Calu3 (cell line): ENCODE measurements at regions not wholly inside any gene's neighbourhood (a gene's known extent, or its start where the extent isn't known, plus 50 kb on each side); places are given as distances from the start of the nearest gene placed in this dataset.
A peak's percentile ranks its signal among the peaks of the same experiment; 100 is the strongest.

Experiments used
- BruUV-seq: library from RNA; stranded (reverse); fragments of 400-500 nt; replicated peaks from 2 replicates; lab custom pipeline; 2021; lab: Mats Ljungman, UMichigan
- CTCF ChIA-PET: fragments of 300-600 bp; sonication (Branson Sonifier 250); formaldehyde crosslinking; loops from one replicate; lab custom pipeline; 2022; ENCODE audit warnings: antibody characterized with exemption; lab: Charles Lee
- DNase-seq: peaks from one replicate; pipeline ENCODE4 v3.0.0; 2022
- H3K27ac Mint-ChIP-seq: one replicate; pipeline ENCODE4 v1.8.0; 2022; ENCODE audit warnings: mixed read lengths; ENCODE audit not compliant: unreplicated experiment
- H3K27me3 Mint-ChIP-seq: one replicate; pipeline ENCODE4 v1.8.0; 2022; ENCODE audit warnings: mixed read lengths; ENCODE audit not compliant: unreplicated experiment
- H3K36me3 Mint-ChIP-seq: one replicate; pipeline ENCODE4 v1.8.0; 2022; ENCODE audit warnings: mild to moderate bottlenecking, moderate library complexity, mixed read lengths; ENCODE audit not compliant: insufficient read depth, unreplicated experiment
- H3K4me1 Mint-ChIP-seq: one replicate; pipeline ENCODE4 v1.8.0; 2022; ENCODE audit warnings: mild to moderate bottlenecking, low read depth, mixed read lengths; ENCODE audit not compliant: unreplicated experiment
- H3K4me3 Mint-ChIP-seq: one replicate; pipeline ENCODE4 v1.8.0; 2022; ENCODE audit warnings: mild to moderate bottlenecking, low read depth, moderate library complexity, mixed read lengths; ENCODE audit not compliant: unreplicated experiment
- H3K9me3 Mint-ChIP-seq: one replicate; pipeline ENCODE4 v1.8.0; 2022; ENCODE audit warnings: low read depth, mixed read lengths; ENCODE audit not compliant: unreplicated experiment
- intact Hi-C: fragments of 100-400 bp; cut with micrococcal nuclease; formaldehyde crosslinking; loops from one replicate; pipeline ENCODE4 v1.10.0; 2022; ENCODE audit not compliant: unreplicated experiment
- TF ChIP-seq, protein P1 (sequence below): fragments of 200-600 bp; IDR thresholded peaks from one replicate; pipeline ENCODE4 v1.8.0; 2022; ENCODE audit warnings: antibody characterized with exemption; ENCODE audit not compliant: unreplicated experiment

DNA sequence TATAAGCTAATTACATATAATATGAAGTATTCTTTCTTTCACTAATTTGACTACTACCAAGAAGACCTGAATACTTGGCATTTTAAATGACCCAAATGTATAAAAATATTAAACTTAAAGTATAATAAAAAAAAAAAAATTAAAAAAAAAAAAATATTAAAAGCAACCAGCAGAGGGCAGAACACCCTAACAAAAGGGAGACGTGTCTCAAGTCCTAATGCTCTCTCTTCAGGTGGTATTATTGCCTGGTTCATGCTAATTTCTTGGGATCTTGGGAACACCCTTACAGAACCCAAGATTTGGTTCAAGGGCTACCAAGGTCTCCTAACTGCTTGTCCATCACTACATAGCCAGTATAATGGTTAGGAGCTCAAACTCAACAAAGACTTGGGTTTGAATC, 754.8 kb downstream of the RAB28 start:
- Mint-ChIP-seq H3K4me3 (no peak overlapping the region), H3K9me3 (no peaks in the 10 kb centered on the region), H3K36me3 (no peaks in the 10 kb centered on the region), H3K27me3 (peaks cover 15% of the 10 kb centered on the region), H3K27ac (no peak overlapping the region), H3K4me1 (no peaks in the 10 kb centered on the region)
- CTCF ChIA-PET, result no interaction called here
- no TSS peak for BruUV-seq
- intact Hi-C loops, result loop anchor here (2.0 to 10.0 kb wide), 2 partner anchors 115 to 819 kb away; no protein-coding TSS in a partner anchor
- TF ChIP-seq, protein P1, sequence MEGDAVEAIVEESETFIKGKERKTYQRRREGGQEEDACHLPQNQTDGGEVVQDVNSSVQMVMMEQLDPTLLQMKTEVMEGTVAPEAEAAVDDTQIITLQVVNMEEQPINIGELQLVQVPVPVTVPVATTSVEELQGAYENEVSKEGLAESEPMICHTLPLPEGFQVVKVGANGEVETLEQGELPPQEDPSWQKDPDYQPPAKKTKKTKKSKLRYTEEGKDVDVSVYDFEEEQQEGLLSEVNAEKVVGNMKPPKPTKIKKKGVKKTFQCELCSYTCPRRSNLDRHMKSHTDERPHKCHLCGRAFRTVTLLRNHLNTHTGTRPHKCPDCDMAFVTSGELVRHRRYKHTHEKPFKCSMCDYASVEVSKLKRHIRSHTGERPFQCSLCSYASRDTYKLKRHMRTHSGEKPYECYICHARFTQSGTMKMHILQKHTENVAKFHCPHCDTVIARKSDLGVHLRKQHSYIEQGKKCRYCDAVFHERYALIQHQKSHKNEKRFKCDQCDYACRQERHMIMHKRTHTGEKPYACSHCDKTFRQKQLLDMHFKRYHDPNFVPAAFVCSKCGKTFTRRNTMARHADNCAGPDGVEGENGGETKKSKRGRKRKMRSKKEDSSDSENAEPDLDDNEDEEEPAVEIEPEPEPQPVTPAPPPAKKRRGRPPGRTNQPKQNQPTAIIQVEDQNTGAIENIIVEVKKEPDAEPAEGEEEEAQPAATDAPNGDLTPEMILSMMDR, result no peak
- DNase-seq, result no peak

DNA sequence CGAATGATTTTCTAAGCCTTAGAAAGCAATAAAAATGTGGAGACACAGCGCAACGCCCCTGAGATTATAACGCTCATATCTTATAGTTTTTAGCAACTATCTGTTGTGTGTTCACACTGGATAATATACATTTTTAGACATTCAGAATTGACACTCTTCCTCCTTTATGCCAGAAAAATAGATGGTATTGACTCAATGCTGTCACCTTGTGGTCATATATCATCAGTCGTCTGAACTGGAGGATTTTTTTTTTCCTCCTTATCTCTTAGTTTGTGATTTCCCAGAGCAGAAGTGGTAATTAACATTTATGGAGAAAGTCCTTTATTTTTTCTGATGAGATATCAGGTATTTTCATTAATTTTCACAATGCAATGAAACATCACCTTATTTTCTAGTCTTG, 759.6 kb downstream of the RAB28 start:
- H3K36me3 Mint-ChIP-seq, result no peaks in the 10 kb centered on the region
- BruUV-seq, result no TSS peak
- CTCF ChIA-PET, result interaction anchor here (0.8 kb wide), 1 partner anchor 835 kb away, joined by 3 read pairs; no protein-coding TSS in a partner anchor
- no peaks in the 10 kb centered on the region for H3K9me3 Mint-ChIP-seq
- no peak for DNase-seq
- no peak overlapping the region for H3K27ac Mint-ChIP-seq
- intact Hi-C loops, result loop anchor here (1.0 to 10.0 kb wide), 2 partner anchors 45 to 120 kb away; no protein-coding TSS in a partner anchor
- H3K27me3 Mint-ChIP-seq, result no peaks in the 10 kb centered on the region
- TF ChIP-seq, protein P1, result no peak
- H3K4me1 Mint-ChIP-seq, result no peaks in the 10 kb centered on the region
- H3K4me3 Mint-ChIP-seq, result no peak overlapping the region

DNA sequence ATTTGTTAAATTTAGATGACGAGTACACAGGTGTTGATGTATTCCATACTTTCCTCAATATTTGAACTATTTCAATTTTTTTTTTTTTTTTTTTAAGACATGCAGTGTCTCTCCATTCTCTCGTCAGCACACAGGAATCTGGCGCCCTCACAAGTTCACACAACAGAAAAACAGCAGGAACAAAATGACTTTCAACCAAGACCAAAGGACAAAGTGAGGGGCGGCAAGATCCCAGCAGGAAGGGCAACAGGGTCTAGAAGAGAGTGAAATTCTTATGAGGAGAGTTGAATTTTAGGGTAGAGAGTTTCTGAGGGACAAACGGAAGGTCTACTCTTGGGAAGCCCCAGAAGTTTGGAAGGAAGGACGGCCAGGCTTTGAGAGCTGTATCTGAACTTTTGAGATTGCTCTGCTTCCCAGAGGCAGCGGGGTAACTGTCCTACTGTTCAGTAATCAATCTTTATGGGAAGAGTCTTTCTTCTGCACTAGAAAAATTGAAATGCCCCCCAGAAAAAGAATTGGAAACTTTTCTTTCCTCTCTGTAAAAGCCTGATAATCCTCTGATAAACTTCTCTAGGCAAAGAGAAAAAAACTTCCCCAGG, 760.2 kb downstream of the RAB28 start:
- no peaks in the 10 kb centered on the region for H3K27me3 Mint-ChIP-seq
- no peak overlapping the region for H3K27ac Mint-ChIP-seq
- BruUV-seq, result no TSS peak
- H3K4me1 Mint-ChIP-seq, result no peaks in the 10 kb centered on the region
- intact Hi-C loops, result loop anchor here (1.0 to 10.0 kb wide), 2 partner anchors 45 to 121 kb away; no protein-coding TSS in a partner anchor
- CTCF ChIA-PET, result interaction anchor here (0.7 to 0.8 kb wide), 2 partner anchors 250 to 835 kb away, joined by 3 read pairs; no protein-coding TSS in a partner anchor
- DNase-seq, result no peak
- no peaks in the 10 kb centered on the region for H3K9me3 Mint-ChIP-seq
- H3K36me3 Mint-ChIP-seq, result no peaks in the 10 kb centered on the region
- H3K4me3 Mint-ChIP-seq, result peak overlapping the region; percentile 32
- TF ChIP-seq, protein P1, result no peak

DNA sequence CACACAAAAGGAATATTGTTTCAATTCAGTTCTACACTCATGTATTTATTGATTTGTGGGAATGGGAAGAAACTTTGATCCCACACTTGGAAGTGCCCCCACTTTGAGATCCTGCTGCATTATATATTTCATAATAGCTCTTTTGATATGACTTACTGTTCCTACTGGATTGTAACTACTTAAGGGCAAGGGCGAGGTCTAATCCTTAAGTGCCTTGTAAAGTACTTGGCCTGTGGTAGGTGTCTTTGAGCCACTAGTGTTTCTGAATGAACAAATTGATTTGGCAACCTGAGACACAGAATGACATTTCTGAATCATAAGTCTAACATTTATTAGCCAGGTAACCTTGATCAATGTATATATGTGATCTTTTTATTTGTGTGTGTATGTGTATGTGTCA, 767.2 kb downstream of the RAB28 start:
- no peaks in the 10 kb centered on the region for H3K4me1 Mint-ChIP-seq
- H3K9me3 Mint-ChIP-seq, result no peaks in the 10 kb centered on the region
- no peaks in the 10 kb centered on the region for H3K27me3 Mint-ChIP-seq
- CTCF ChIA-PET, result no interaction called here
- no TSS peak for BruUV-seq
- intact Hi-C loops, result loop anchor here (2.0 kb wide), 1 partner anchor 38 kb away; no protein-coding TSS in a partner anchor
- H3K27ac Mint-ChIP-seq, result no peak overlapping the region
- no peak for DNase-seq
- no peak overlapping the region for H3K4me3 Mint-ChIP-seq
- no peaks in the 10 kb centered on the region for H3K36me3 Mint-ChIP-seq
- TF ChIP-seq, protein P1, result no peak
